B cell (primary cell): ENCODE measurements at regions not wholly inside any gene's neighbourhood (a gene's known extent, or its start where the extent isn't known, plus 50 kb on each side); places are given as distances from the start of the nearest gene placed in this dataset.

Source experiments
- ATAC-seq: fragments of 200-7000 bp; cut with Tn5 transposase; one replicate; pipeline ENCODE4 v1.10.0; 2021; ENCODE audit warnings: low read depth, mild to moderate bottlenecking, moderate number of reproducible peaks, moderate library complexity
- CTCF ChIA-PET: fragments of 350-600 bp; sonication (Branson Sonifier 250); formaldehyde crosslinking; loops from one replicate; lab custom pipeline; 2021; ENCODE audit warnings: antibody characterized with exemption, inconsistent platforms; lab: Charles Lee
- POLR2A ChIA-PET: fragments of 350-600 bp; sonication (Branson Sonifier 250); formaldehyde crosslinking; loops from one replicate; lab custom pipeline; 2021; ENCODE audit warnings: antibody characterized with exemption; lab: Charles Lee
- DNase-seq: peaks from one replicate; pipeline ENCODE4 v3.0.0; 2013
- H2AFZ ChIP-seq: 2 replicates; pipeline ENCODE4 v1.6.1; 2012; ENCODE audit warnings: mild to moderate bottlenecking, low read depth, low read length; ENCODE audit not compliant: insufficient read depth, poor library complexity, severe bottlenecking
- H3K27ac ChIP-seq, 2 donors: 1 replicate in 1 of 2; 2 replicates in 1 of 2; pipeline ENCODE4 v1.5.1; 2012 to 2013; ENCODE audit warnings: low read length in 2 of 2, mild to moderate bottlenecking in 2 of 2, moderate library complexity in 1 of 2
- H3K27me3 ChIP-seq, 4 experiments: fragments of 200-600 bp in 1 of 4; sonication (generic) in 1 of 4; replicated peaks in 1 of 4; 1 replicate in 2 of 4; 2 replicates in 2 of 4; pipeline versions ENCODE4 v1.6.1 to v1.7.0; 2013 to 2016; ENCODE audit warnings: low read length in 3 of 4, mild to moderate bottlenecking in 2 of 4, mixed read lengths in 1 of 4, moderate library complexity in 1 of 4; ENCODE audit not compliant: insufficient read depth in 4 of 4, control insufficient read depth in 3 of 4; ENCODE audit errors: control extremely low read depth in 1 of 4
- H3K36me3 ChIP-seq, 2 experiments: replicated peaks in 1 of 2; 1 replicate in 1 of 2; 2 replicates in 1 of 2; pipeline versions ENCODE4 v1.6.1 to v1.7.1; 2013; ENCODE audit warnings: low read length in 1 of 2; ENCODE audit not compliant: insufficient read depth in 2 of 2, control insufficient read depth in 1 of 2; ENCODE audit errors: control extremely low read depth in 1 of 2, extremely low read depth in 1 of 2
- H3K4me1 ChIP-seq, 2 donors: fragments of 200-600 bp in 1 of 2; sonication (generic) in 1 of 2; 1 replicate in 1 of 2; 2 replicates in 1 of 2; pipeline versions ENCODE4 v1.5.1 to v1.6.1; 2013 to 2017; ENCODE audit warnings: low read length in 2 of 2; ENCODE audit not compliant: control insufficient read depth in 2 of 2, insufficient read depth in 2 of 2
- H3K4me2 ChIP-seq: replicated peaks from 2 replicates; pipeline ENCODE3; 2012; ENCODE audit warnings: mild to moderate bottlenecking, low read depth, low read length; ENCODE audit not compliant: poor library complexity, severe bottlenecking
- H3K4me3 ChIP-seq, 5 experiments: fragments of 200-600 bp in 1 of 5; sonication (generic) in 1 of 5; 1 replicate in 3 of 5; 2 replicates in 2 of 5; pipeline versions ENCODE4 v1.5.1 to v1.7.0; 2011 to 2016; ENCODE audit warnings: low read length in 4 of 5, mild to moderate bottlenecking in 4 of 5, low read depth in 2 of 5, control low read depth in 1 of 5, moderate library complexity in 1 of 5; ENCODE audit not compliant: insufficient read depth in 1 of 5; ENCODE audit errors: control extremely low read depth in 1 of 5, extremely low read depth in 1 of 5
- H3K79me2 ChIP-seq: fragments of 200-600 bp; sonication (generic); one replicate; pipeline ENCODE4 v1.6.0; 2016; ENCODE audit warnings: low read length; ENCODE audit not compliant: control insufficient read depth, insufficient read depth
- H3K9ac ChIP-seq: fragments of 200-600 bp; sonication (generic); 2 replicates; pipeline ENCODE4 v1.6.1; 2017; ENCODE audit warnings: mild to moderate bottlenecking, low read length, moderate library complexity
- H3K9me3 ChIP-seq, 3 donors: one replicate each; pipeline versions ENCODE4 v1.6.1 to v1.7.1; 2013; ENCODE audit warnings: low read length in 2 of 3; ENCODE audit not compliant: control insufficient read depth in 2 of 3, insufficient read depth in 1 of 3; ENCODE audit errors: control extremely low read depth in 1 of 3
- H4K20me1 ChIP-seq: 2 replicates; pipeline ENCODE4 v1.6.0; 2012; ENCODE audit warnings: mild to moderate bottlenecking, low read length; ENCODE audit not compliant: insufficient read depth, control insufficient read depth, poor library complexity, severe bottlenecking
- H3K27ac Mint-ChIP-seq: one replicate; pipeline ENCODE4 v1.8.0; 2021; ENCODE audit warnings: mixed read lengths
- H3K27me3 Mint-ChIP-seq: one replicate; pipeline ENCODE4 v1.8.0; 2021; ENCODE audit warnings: mixed read lengths
- H3K4me1 Mint-ChIP-seq: one replicate; pipeline ENCODE4 v1.8.0; 2021; ENCODE audit warnings: mixed read lengths
- H3K4me3 Mint-ChIP-seq: one replicate; pipeline ENCODE4 v1.8.0; 2021; ENCODE audit warnings: mixed read lengths
- H3K9me3 Mint-ChIP-seq: one replicate; pipeline ENCODE4 v1.8.0; 2022; ENCODE audit warnings: mixed read lengths; ENCODE audit not compliant: insufficient read depth
- CTCF ChIP-seq: fragments of 200-600 bp; IDR thresholded peaks from one replicate; pipeline ENCODE4 v1.8.0; 2022; ENCODE audit warnings: antibody characterized with exemption, mild to moderate bottlenecking
- EZH2 ChIP-seq: IDR thresholded peaks from 2 replicates; pipeline ENCODE4 v1.6.1; 2012; ENCODE audit warnings: borderline replicate concordance, low read depth, mild to moderate bottlenecking, moderate library complexity, low read length; ENCODE audit not compliant: insufficient read depth, poor library complexity, severe bottlenecking
- WGBS: methylation state at CpG from one replicate; pipeline ENCODE4 v1.1.5; 2013; ENCODE audit warnings: missing lambda C conversion rate; ENCODE audit not compliant: insufficient coverage; 5-methylcytosine and 5-hydroxymethylcytosine counted together
- intact Hi-C: fragments of 100-400 bp; cut with micrococcal nuclease; formaldehyde crosslinking; loops from one replicate; pipeline ENCODE4 v1.10.0; 2022

GRCh38 chr6:11473008-11473740, 64.4 kb upstream of the TMEM170B start:
- WGBS: 92% methylated on average over 12 of the region's 16 CpGs
- Mint-ChIP-seq H3K27ac (no peak overlapping the region), H3K4me3 (no peak overlapping the region), H3K9me3 (no peaks in the 10 kb centered on the region), H3K4me1 (peaks cover 21% of the 10 kb centered on the region), H3K27me3 (no peaks in the 10 kb centered on the region)
- no peak for DNase-seq
- no peak for TF ChIP-seq CTCF
- TF ChIP-seq EZH2: no peak
- no peak overlapping the region for H3K4me2 ChIP-seq
- ATAC-seq: no peak
- H3K79me2 ChIP-seq: peaks cover 4% of the 10 kb centered on the region
- H3K36me3 ChIP-seq: no peaks in the 10 kb centered on the region
- no peaks in the 10 kb centered on the region for H3K27me3 ChIP-seq
- no peak overlapping the region for H2AFZ ChIP-seq
- H3K4me3 ChIP-seq: peak overlapping the region in 1 of 5 experiments; percentile 19
- intact Hi-C loops: no loop called here
- peaks cover 0 to 6% (median 0%) of the 10 kb centered on the region in 3 donors for H3K9me3 ChIP-seq
- POLR2A ChIA-PET: no interaction called here
- H3K4me1 ChIP-seq: peaks cover 12 to 13% of the 10 kb centered on the region in 2 donors
- no peak overlapping the region for H3K9ac ChIP-seq
- H3K27ac ChIP-seq: no peak overlapping the region
- CTCF ChIA-PET: no interaction called here
- H4K20me1 ChIP-seq: no peaks in the 10 kb centered on the region

DNA sequence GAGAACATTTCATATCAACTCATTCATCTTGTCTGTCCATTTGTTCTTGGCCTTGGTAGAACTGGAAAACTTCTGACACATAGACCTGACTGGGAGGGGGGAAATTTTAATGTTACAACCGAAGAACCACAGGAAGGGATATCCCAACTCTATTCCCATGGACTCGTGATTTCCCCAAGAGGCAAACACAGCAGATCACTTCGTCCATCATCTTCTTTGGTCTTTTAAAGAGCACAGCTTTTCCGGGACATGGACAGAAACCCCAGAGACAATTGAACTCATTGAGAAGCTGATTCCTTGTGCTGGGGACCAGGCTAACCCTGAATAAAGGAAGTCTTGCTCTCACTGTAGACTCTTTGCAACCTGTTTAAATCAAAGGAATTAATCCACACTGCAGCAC, 66.3 kb upstream of the TMEM170B start:
- 100% methylated on average over 4 of the region's 4 CpGs for WGBS
- Histone ChIP-seq H3K27me3 (no peaks in the 10 kb centered on the region), H3K9me3 (peaks cover 0 to 6% (median 0%) of the 10 kb centered on the region in 3 donors), H3K9ac (no peak overlapping the region), H3K36me3 (no peaks in the 10 kb centered on the region), H3K27ac (no peak overlapping the region), H3K4me1 (peaks cover 28 to 32% of the 10 kb centered on the region in 2 donors), H2AFZ (no peak overlapping the region), H3K79me2 (peaks cover 4% of the 10 kb centered on the region), H3K4me3 (no peak overlapping the region), H3K4me2 (no peak overlapping the region), H4K20me1 (no peaks in the 10 kb centered on the region)
- intact Hi-C loops: no loop called here
- ChIA-PET CTCF (no interaction called here), POLR2A (no interaction called here)
- peaks cover 40% of the 10 kb centered on the region for H3K4me1 Mint-ChIP-seq
- TF ChIP-seq EZH2 (no peak), CTCF (no peak)
- H3K9me3 Mint-ChIP-seq: no peaks in the 10 kb centered on the region
- no peak overlapping the region for H3K4me3 Mint-ChIP-seq
- ATAC-seq (no peak), DNase-seq (no peak)
- H3K27me3 Mint-ChIP-seq: no peaks in the 10 kb centered on the region
- H3K27ac Mint-ChIP-seq: no peak overlapping the region
